ENCODE measurements at regions not wholly inside any gene's neighbourhood (a gene's known extent, or its start where the extent isn't known, plus 50 kb on each side); places are given as distances from the start of the nearest gene placed in this dataset.

- Histone ChIP-seq H3K23me2 (ENCODE audit: insufficient read length, low read depth, low read length, poor library complexity, severe bottlenecking) (no peaks in the 10 kb centered on the region), H3K79me1 (ENCODE audit: insufficient read depth, low read depth, low read length, poor library complexity, severe bottlenecking) (no peaks in the 10 kb centered on the region), H2AFZ (ENCODE audit: low read length) (no peak overlapping the region), H3K9me3 (ENCODE audit: control insufficient read depth, low read depth, low read length) (no peaks in the 10 kb centered on the region), H3K27me3 (ENCODE audit: insufficient read depth, low read length) (no peaks in the 10 kb centered on the region), H3K4me2 (ENCODE audit: insufficient read depth, insufficient read length, low read length) (no peak overlapping the region), H3T11ph (ENCODE audit: low read length) (no peak overlapping the region), H4K8ac (replicated peaks; ENCODE audit: insufficient read length, low read depth, low read length) (no peak overlapping the region), H3K9ac (ENCODE audit: extremely low read depth, insufficient read length, low read length) (no peak overlapping the region), H4K91ac (ENCODE audit: insufficient read length, low read depth, low read length) (no peak overlapping the region), H2BK15ac (ENCODE audit: low read depth, low read length) (no peak overlapping the region), H2AK5ac (ENCODE audit: insufficient read length, low read length) (no peak overlapping the region), H2BK20ac (ENCODE audit: low read depth, low read length, poor library complexity, severe bottlenecking) (no peak overlapping the region), H2BK5ac (ENCODE audit: insufficient read length, low read length) (no peak overlapping the region), H3K4me1 (ENCODE audit: insufficient read depth, low read length) (no peaks in the 10 kb centered on the region), H3K14ac (ENCODE audit: insufficient read depth, low read length) (no peak overlapping the region), H2BK120ac (ENCODE audit: low read depth, low read length, poor library complexity, severe bottlenecking) (no peak overlapping the region), H3K18ac (ENCODE audit: insufficient read length, low read depth, low read length) (no peak overlapping the region), H4K5ac (ENCODE audit: insufficient read length, low read depth, low read length) (no peak overlapping the region), H2BK12ac (ENCODE audit: insufficient read length, low read depth, low read length) (no peak overlapping the region), H3K4ac (ENCODE audit: low read depth, low read length) (no peak overlapping the region), H3K56ac (ENCODE audit: insufficient read length, low read depth, low read length) (no peak overlapping the region), H3K23ac (ENCODE audit: insufficient read length, low read depth, low read length) (no peak overlapping the region), H3K27ac (ENCODE audit: insufficient read length, low read depth, low read length) (no peak overlapping the region), H3K79me2 (ENCODE audit: insufficient read depth, low read length) (no peaks in the 10 kb centered on the region), H4K20me1 (ENCODE audit: control insufficient read depth, insufficient read depth, insufficient read length) (no peaks in the 10 kb centered on the region)
- WGBS (ENCODE audit: extremely low coverage, insufficient read length, low lambda C conversion rate): no CpG with 5 or more reads among the region's 2 CpGs
- H3K9me3 Mint-ChIP-seq: no peaks in the 10 kb centered on the region
- TF ChIP-seq CTCF (conservative IDR thresholded peaks at IDR 0.05): no peak
- H3K27ac Mint-ChIP-seq: no peak overlapping the region
- no peaks in the 10 kb centered on the region for H3K4me1 Mint-ChIP-seq
- H3K4me3 Mint-ChIP-seq: no peak overlapping the region
- no peaks in the 10 kb centered on the region for H3K27me3 Mint-ChIP-seq (ENCODE audit: low read depth)
- no peaks in the 10 kb centered on the region for H3K36me3 Mint-ChIP-seq (ENCODE audit: insufficient read depth in 1 of 3, low read depth in 3 of 3)
- no peak for DNase-seq
These were observed 231.9 kb upstream of the DPPA4 start for GRCh38 chr3:109569135-109569846.

All from H9 (cell line).